GM21717 (cell line): ENCODE measurements at regions not wholly inside any gene's neighbourhood (a gene's known extent, or its start where the extent isn't known, plus 50 kb on each side); places are given as distances from the start of the nearest gene placed in this dataset.
"Not testable (repeated sequence)": the region's sequence is repeated elsewhere in the genome, so short reads cannot be mapped to it uniquely, and the experiment has no call there.

Source experiments
- ATAC-seq: cut with Tn5 transposase; IDR thresholded peaks from one replicate; pipeline ENCODE4 v1.9.1; 2021; ENCODE audit warnings: mild to moderate bottlenecking, moderate library complexity; ENCODE audit not compliant: unreplicated experiment

DNA sequence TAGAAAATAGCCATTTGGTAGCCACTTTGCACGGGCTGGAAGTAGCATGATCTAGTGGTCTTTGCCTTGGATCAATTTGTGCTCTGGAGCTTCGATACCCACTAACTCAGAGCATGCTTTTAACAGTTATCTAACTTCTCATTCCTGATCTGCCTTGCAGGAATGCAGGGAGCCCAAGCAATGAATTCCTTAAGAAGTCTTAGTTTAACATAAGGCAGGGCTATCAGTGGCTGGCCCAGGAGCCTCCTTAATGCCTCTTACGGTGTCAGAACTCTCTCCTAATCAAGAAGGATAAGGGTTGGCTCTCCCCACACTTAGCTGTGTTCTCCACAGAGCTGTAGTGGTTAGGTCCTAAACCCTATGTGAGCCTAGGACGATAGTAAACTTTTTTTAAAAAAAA lies 95.8 kb upstream of the TBCA start:
- no peak for ATAC-seq

DNA sequence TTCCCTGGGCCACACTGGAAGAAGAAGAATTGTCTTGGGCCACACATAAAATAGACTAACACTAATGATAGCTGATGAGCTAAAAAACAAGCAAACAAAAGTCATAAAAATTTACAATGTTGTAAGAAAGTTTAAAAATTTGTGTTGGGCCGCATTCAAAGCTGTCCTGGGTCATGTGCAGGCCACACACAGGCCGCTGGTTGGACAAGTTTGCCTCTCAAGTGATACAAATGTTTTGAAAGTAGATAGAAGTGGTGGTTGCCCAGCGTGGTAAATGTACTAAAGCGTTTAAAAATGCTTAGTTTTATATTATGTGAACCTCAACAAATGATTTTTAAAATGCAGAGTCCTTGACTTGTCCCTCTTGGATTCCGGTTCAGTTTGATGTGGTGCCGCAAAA lies 94.9 kb upstream of the TBCA start:
- no peak for ATAC-seq

DNA sequence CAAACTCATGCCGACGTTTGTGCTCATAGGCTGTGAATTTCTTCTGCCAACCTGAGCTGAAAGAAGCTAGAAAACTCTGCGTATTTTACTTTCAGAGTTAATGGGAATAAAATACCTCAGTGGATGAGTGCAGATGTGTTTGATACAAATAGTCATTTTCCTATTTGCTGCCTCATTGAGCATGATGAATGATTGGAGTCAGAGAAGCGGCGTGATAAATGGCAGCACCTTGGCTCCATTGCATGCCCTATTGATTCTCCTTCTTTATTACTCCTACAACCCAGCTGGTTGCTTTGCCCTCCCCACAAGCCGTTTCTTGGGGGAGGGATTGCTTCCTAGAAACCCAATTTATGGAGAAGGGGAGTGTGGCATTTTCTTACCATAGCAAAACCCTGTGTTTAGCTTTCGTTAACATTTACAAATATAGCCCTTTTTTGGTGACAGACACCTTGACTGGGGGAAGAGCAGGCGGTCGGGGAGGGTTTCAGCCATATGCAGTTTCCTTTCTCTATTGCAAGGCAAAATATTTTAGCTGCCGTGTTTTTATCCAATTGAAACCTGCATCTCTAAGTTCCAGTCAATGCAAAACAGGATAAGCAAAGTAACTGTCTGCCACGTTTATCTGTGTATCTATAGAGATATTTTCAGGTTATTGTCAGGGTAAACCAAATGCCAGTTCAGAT lies 93.1 kb upstream of the TBCA start:
- ATAC-seq: no peak

DNA sequence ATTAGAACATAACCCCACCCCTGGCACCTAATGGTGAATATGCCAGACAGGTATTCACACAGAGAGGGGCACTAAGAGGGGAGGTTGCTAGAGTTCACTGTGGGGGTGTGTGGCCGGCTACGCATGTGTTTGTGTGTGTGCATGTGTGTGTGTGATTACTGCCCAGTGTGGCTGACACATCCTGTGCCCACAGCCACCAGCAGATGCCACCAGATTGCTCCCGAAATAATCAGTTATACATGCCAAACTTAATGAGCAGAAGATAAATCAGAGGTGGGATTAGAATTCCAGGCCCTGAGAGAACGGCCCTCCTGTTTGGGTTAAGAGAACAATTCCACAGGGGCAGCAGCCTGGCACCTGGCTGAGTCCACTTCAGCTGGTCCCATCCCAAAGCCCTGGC lies 91.8 kb upstream of the TBCA start:
- no peak for ATAC-seq

DNA sequence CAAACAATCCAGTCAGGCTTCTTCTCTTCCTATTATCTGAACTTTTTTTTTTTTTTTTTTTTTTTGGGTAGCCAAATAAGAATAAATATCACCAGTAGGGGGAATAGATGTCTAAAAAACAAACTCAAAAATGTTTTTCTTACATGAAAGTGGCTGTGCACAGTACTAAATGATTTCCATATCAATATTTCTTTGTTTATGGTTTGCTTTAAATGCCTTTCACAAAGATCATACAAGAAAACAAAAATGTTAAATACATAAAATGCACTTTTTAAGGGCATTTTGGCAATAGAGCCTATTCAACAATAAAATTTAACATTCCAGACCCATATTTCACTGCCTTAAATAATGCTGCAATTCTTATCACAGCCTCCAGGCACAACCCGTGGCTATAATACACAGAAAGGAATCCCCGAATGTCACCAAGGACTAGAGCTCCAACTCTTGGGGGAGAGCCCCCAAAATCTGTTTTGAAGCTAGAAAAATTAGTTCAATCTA lies 91.1 kb upstream of the TBCA start:
- no peak for ATAC-seq

DNA sequence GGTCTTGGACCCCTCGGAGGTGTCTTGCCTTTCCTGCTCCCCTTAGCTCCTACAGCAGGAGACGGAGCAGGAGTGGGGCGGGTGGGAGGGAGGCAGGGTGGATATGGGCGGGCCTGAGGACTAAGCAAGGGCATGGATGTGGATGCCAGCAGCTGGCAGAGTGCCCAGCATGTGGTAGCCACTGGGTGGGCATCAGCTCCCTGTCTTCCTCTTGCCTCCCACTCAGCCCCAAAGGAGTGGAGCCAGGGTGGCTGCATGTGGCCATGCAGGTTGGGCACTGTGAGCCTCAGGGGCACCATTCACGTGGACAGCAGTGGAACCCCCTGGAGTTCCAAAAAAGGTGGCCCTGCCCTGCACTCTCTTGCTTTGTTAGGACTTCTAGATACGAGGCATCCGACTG lies 90.1 kb upstream of the TBCA start:
- no peak for ATAC-seq

DNA sequence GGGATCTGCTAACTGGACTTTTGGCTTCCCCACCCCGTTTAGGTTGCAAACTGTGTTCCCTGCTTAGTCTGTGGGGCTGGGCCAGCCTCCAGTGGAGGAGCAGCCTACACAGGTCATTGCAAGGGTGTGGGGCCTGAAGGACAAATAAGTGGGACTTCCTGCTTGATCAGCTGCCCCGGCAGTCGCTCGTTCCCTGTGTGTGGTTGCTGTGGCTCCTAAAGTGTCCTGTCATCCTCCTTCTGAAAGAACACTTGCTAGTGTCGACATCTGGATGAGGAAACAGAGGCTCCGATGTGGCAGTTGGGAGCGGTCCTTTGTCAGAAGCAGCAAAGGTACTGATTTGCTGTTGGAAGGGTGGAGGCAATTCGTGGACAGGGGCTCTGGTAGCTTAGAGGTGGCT lies 88.9 kb upstream of the TBCA start:
- ATAC-seq: no peak

DNA sequence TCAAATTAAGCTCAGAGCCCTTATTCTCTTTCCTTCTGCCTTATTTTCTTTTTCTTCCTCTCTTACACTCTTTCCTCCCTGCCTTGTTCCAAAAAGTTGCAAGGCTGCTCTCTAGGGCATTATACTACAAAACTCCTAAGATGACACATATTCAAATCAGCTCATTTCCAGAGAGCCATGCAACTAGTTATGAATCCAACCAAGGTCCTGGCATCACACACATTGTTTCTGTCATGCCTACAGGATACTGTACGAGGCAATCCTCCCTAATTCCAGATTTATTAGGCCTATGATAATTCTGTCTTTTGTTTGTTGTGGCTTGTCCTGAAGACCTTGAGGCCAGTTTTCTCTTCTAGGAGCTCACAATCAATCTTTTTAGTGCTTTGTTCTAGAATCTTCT lies 87.0 kb upstream of the TBCA start:
- no peak for ATAC-seq

- ATAC-seq: no peak
These were observed 85.4 kb upstream of the TBCA start for GRCh38 chr5:77861576-77861975.

GRCh38 chr5:77859306-77859705 lies 83.2 kb upstream of the TBCA start:
- no peak for ATAC-seq

DNA sequence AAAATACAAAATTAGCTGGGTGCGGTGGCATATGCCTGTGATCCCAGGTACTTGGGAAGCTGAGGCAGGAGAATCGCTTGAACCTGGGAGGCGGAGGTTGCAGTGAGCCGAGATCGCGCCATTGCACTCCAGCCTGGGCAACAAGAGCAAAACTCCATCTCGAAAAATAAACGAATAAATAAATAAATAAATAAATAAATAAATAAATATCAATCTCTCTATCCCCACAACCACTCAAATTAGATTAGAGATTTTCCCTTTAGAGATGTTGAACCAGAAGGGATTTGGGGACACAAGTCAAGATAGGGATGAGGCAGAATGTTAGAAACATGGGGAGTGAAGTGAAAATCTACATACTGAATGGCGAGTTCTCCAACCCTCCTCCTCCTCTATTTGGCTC lies 82.5 kb upstream of the TBCA start:
- not testable (repeated sequence) for ATAC-seq

- ATAC-seq: no peak
These were observed 79.2 kb upstream of the TBCA start for GRCh38 chr5:77855369-77855768.

GRCh38 chr5:77853353-77853907 lies 77.3 kb upstream of the TBCA start:
- peak; percentile 10 for ATAC-seq

DNA sequence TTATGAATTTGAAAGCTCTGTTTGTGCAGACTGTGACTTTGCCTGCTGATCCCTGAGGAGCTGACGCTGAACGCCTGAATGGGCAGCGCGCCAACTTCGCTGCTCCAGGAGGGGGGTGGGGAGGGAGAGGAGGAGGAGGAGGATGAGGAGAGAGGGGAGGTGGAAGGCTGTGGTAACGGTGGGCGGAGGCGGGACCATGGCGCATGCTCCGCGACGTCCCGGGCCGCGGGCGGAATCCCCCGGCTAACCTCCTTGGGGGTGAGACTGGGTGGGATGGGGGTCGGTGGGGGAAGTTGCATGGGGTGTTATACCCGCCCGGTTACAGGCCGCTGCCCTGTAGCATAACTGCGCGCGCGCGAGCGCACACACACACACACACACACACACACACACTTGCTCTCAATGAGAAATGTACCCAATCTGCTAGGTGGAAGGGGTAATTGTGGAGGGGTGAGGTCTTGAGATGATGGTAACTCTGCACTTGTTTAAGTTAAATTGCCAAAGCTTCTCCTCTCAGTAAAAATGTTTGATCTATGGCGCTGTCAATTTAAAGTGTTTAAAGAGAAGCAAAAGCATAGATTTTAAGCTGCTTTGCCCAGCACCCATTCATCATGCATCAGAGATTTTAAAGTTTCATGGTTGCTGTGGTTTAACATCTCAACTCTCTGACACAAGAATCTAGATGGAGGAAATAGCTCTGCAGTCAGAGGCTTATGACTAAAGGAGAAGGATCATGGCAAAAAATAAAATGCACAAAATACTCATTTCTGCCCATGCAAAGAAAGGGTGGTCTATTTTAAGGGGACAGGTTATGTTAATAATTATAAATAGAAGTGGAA lies 76.6 kb upstream of the TBCA start:
- ATAC-seq: peak; percentile 43

- no peak for ATAC-seq
These were observed 76.0 kb upstream of the TBCA start for GRCh38 chr5:77852068-77852513.

DNA sequence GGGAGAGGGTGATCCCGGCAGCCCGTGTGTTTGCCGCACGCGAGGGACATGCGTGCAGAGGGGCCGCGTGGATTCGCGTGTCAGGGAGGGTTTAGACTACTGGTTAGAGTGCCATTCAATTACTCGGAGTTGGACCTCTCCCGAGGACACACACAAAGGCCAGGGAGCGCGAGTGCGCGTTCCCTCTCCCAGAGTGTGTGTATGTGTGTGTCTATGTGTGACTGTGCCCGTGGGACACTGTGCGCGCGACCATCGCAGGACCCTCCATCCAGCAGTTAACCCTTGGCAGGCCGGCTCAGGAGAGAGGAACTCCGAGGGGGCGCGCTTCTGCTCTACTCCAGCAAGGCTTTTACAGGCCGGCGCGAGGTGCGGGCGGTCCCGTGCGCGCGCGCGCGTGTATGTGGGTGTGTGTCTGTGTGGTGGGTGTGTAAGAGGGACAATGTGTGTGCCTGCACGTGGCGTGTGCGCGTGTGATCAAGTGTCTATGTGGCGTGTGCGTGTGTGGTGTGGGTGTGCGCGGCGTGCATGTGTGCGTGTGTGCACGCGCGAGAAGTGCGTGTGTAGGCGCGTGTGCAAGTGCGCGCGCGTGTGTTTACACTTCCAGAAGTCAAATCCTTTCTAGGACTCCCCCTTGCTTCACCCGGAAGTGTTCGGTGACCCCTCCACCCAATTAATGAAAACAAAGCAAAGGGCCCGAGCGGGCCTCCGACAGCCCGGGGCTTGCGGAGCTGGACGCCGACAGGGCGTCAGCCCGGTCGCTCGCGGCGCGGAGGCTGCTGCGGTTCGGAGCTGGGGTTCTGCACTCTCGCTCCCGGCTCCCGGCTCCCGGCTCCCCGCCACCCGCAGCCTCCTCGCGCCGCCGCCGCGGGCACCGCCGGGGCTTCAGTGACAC lies 75.3 kb upstream of the TBCA start:
- ATAC-seq: no peak

DNA sequence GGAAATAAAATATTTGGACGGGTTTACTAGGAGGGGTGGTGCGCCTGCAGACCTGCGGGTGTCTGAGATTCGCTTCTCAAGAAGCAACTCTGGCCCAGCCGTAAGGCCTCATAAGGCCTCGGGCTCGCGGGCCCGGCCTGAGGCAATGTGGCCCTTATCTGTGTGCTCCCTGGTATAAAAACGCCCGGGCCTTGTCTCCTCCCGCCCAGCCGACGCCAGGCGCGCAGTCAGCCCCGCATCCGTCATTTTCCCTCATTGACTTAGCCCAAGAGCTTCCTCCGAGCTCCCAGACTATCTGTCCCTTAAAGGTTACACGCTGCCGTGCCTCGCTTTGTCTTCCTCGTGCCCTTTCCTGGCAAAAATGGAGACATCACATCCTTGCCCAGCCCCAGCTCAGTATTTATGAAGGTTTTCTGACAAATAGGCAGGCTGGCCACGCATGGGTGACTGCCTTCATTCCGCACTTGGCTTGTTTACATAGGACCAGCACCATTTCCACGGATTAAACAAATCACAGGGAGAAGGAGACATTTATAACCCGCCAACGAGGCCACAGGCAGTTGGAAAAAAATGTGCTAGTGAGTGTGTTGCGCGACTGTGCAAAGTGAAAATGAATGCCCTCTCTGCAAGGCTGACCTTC lies 74.5 kb upstream of the TBCA start:
- ATAC-seq: no peak

DNA sequence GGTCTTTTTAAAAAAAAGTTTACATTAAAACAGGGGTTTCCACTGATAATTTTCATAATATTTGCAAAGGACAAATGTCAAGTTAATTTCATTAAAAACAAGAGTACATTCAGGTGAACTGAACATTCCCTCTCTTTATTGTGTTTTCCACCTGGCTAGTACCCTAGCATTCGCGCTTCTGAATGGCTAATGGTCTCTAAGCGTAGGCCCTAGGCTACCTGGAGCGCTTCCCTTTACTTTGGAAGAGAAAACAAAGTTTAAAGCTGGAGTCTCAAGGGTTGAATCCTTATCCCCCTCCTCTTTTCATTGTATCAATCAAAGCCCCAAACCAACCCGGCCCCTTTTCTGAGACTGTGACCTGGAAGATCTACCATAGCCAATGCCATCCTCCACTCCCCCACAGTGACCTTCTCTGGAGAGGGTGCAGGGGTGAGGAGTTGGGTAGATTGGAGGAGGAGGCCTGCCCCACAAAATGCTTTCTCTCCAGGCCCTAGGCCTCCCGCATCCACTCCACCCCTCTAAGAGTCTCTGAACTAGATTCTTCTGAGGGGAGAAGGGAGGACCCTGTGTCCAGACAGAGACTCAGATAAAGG lies 73.3 kb upstream of the TBCA start:
- no peak for ATAC-seq

DNA sequence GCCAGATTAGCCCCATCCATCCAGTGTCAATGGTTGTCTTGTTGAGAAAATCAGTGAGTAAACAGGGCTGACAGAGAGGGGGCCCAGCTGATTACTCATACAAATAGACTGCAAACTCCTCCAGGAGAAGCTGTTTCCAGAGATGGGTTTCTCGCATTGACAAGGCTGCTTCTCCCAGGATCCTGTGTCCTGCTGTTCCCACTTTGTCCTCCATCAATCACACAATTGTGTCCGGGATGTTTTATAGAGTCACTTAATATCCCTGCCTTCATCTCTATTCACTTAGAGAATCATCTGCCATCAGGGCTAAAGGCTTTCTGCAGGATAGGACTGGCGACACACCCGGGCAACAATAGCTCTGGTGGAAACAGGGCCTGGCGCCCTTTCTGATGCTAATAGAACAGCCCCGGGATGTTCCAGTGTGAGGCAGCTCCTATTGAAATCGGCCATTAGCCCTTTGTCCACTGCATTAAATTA lies 71.7 kb upstream of the TBCA start:
- no peak for ATAC-seq

DNA sequence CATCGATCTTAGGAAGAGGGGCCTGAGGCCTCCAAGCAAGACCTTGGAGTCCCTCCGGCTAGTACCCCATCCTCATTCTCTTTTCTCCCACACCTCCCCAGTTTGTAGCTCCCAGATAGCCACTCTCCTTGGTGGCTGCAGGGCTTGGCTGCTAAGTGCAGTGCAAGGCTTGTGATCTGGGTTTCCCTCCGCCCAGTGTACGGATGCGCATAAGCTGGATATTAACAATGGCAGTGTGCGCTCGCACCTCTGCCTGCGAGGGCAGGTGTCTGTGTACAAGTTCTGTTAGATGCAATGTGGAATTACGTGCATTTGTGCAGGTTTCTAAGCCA lies 71.0 kb upstream of the TBCA start:
- no peak for ATAC-seq
